ENCODE measurements at regions not wholly inside any gene's neighbourhood (a gene's known extent, or its start where the extent isn't known, plus 50 kb on each side); places are given as distances from the start of the nearest gene placed in this dataset.

- DNase-seq: no peak
Observed at GRCh38 chr2:200146501-200146900, 160.0 kb upstream of the SPATS2L start.

GRCh38 chr2:200147371-200147770 lies 159.1 kb upstream of the SPATS2L start:
- no peak for DNase-seq

- DNase-seq: no peak
Observed at GRCh38 chr2:200148366-200148765, 158.1 kb upstream of the SPATS2L start.

GRCh38 chr2:200150411-200151086 lies 155.9 kb upstream of the SPATS2L start:
- DNase-seq: no peak

GRCh38 chr2:200155652-200156051 lies 150.8 kb upstream of the SPATS2L start:
- DNase-seq: no peak

- no peak for DNase-seq
Observed at GRCh38 chr2:200156166-200156835, 150.2 kb upstream of the SPATS2L start.

- no peak for DNase-seq
Observed at GRCh38 chr2:200158647-200159356, 147.7 kb upstream of the SPATS2L start.

- DNase-seq: no peak
Observed at GRCh38 chr2:200159357-200159707, 147.2 kb upstream of the SPATS2L start.

- DNase-seq: no peak
Observed at GRCh38 chr2:200159829-200160781, 146.4 kb upstream of the SPATS2L start.

- DNase-seq: no peak
Observed at GRCh38 chr2:200161458-200161857, 145.0 kb upstream of the SPATS2L start.

GRCh38 chr2:200165687-200166086 lies 140.8 kb upstream of the SPATS2L start:
- DNase-seq: no peak

- no peak for DNase-seq
Observed at GRCh38 chr2:200168641-200169555, 137.6 kb upstream of the SPATS2L start.

GRCh38 chr2:200170221-200170620 lies 136.3 kb upstream of the SPATS2L start:
- no peak for DNase-seq

GRCh38 chr2:200171731-200172482 lies 134.6 kb upstream of the SPATS2L start:
- no peak for DNase-seq

GRCh38 chr2:200172521-200172920 lies 134.0 kb upstream of the SPATS2L start:
- no peak for DNase-seq

GRCh38 chr2:200172944-200173581 lies 133.4 kb upstream of the SPATS2L start:
- DNase-seq: no peak

GRCh38 chr2:200173691-200174090 lies 132.8 kb upstream of the SPATS2L start:
- no peak for DNase-seq

GRCh38 chr2:200174433-200175216 lies 131.9 kb upstream of the SPATS2L start:
- no peak for DNase-seq

Measured in NCI-H748 treated with DMSO at 0.1 percent for 48 hours (cell line).